Caco-2 (cell line): ENCODE measurements at regions not wholly inside any gene's neighbourhood (a gene's known extent, or its start where the extent isn't known, plus 50 kb on each side); places are given as distances from the start of the nearest gene placed in this dataset.

Experiments
- BruUV-seq: library from RNA; stranded (reverse); fragments of 400-500 nt; replicated peaks from 2 replicates; lab custom pipeline; 2021; lab: Mats Ljungman, UMichigan
- CTCF ChIA-PET: fragments of 300-600 bp; sonication (Branson Sonifier 250); formaldehyde crosslinking; loops from one replicate; lab custom pipeline; 2022; ENCODE audit warnings: antibody characterized with exemption; lab: Charles Lee
- POLR2A ChIA-PET: fragments of 300-600 bp; sonication (Branson Sonifier 250); formaldehyde crosslinking; loops from one replicate; lab custom pipeline; 2022; ENCODE audit warnings: antibody characterized with exemption; lab: Charles Lee
- DNase-seq, 2 experiments: peaks; one replicate each; pipeline versions ENCODE4 v3.0.0 to v3.0.0-alpha.2; 2020 to 2022
- H3K27me3 ChIP-seq: replicated peaks from 2 replicates; pipeline ENCODE4 v1.6.0; 2011; ENCODE audit warnings: low read length; ENCODE audit not compliant: control insufficient read depth, insufficient read depth
- H3K36me3 ChIP-seq: 2 replicates; pipeline ENCODE4 v1.5.1; 2011; ENCODE audit warnings: low read length; ENCODE audit not compliant: control insufficient read depth, insufficient read depth
- H3K4me1 ChIP-seq: fragments of 250-450 bp; sonication (Bioruptor Pico); 2 replicates; pipeline ENCODE4 v1.5.1; 2020; ENCODE audit warnings: mild to moderate bottlenecking
- H3K4me3 ChIP-seq: 2 replicates; pipeline ENCODE4 v1.5.1; 2011; ENCODE audit warnings: low read depth, mild to moderate bottlenecking, control low read depth, low read length
- H3K9me3 ChIP-seq: fragments of 250-450 bp; sonication (Bioruptor Pico); 2 replicates; pipeline ENCODE4 v1.5.1; 2020; ENCODE audit warnings: mild to moderate bottlenecking, moderate library complexity
- H3K27ac Mint-ChIP-seq: one replicate; pipeline ENCODE4 v1.8.0; 2022; ENCODE audit warnings: mixed read lengths; ENCODE audit not compliant: unreplicated experiment
- H3K27me3 Mint-ChIP-seq: one replicate; pipeline ENCODE4 v1.8.0; 2022; ENCODE audit warnings: mixed read lengths; ENCODE audit not compliant: insufficient read depth, unreplicated experiment
- H3K36me3 Mint-ChIP-seq: one replicate; pipeline ENCODE4 v1.8.0; 2022; ENCODE audit warnings: mild to moderate bottlenecking, mixed read lengths; ENCODE audit not compliant: insufficient read depth, unreplicated experiment
- H3K4me1 Mint-ChIP-seq: one replicate; pipeline ENCODE4 v1.8.0; 2022; ENCODE audit warnings: low read depth, mixed read lengths; ENCODE audit not compliant: unreplicated experiment
- H3K4me3 Mint-ChIP-seq: one replicate; pipeline ENCODE4 v1.8.0; 2022; ENCODE audit warnings: mild to moderate bottlenecking, moderate library complexity, mixed read lengths; ENCODE audit not compliant: unreplicated experiment
- H3K9me3 Mint-ChIP-seq: one replicate; pipeline ENCODE4 v1.8.0; 2022; ENCODE audit warnings: mixed read lengths; ENCODE audit not compliant: unreplicated experiment
- CTCF ChIP-seq, 2 experiments: fragments of 200-600 bp in 1 of 2; IDR thresholded peaks; 1 replicate in 1 of 2; 2 replicates in 1 of 2; pipeline versions ENCODE4 v1.5.1 to v1.8.0; 2011 to 2022; ENCODE audit warnings: antibody characterized with exemption in 1 of 2, control low read depth in 1 of 2, inconsistent platforms in 1 of 2, low read depth in 1 of 2, low read length in 1 of 2, mild to moderate bottlenecking in 1 of 2, moderate library complexity in 1 of 2; ENCODE audit not compliant: insufficient read depth in 1 of 2, severe bottlenecking in 1 of 2, unreplicated experiment in 1 of 2
- intact Hi-C: fragments of 100-400 bp; cut with micrococcal nuclease; formaldehyde crosslinking; loops from one replicate; pipeline ENCODE4 v1.10.0; 2022; ENCODE audit not compliant: unreplicated experiment

GRCh38 chr3:170811515-170811914 is 58.5 kb downstream of the RPL22L1 start:
- no peaks in the 10 kb centered on the region for H3K36me3 ChIP-seq
- H3K4me1 Mint-ChIP-seq, result no peaks in the 10 kb centered on the region
- no peaks in the 10 kb centered on the region for H3K9me3 Mint-ChIP-seq
- H3K9me3 ChIP-seq, result no peaks in the 10 kb centered on the region
- TF ChIP-seq CTCF (IDR thresholded peaks at IDR 0.05; ENCODE audit: insufficient read depth in 1 of 2, low read depth in 1 of 2, low read length in 1 of 2, severe bottlenecking in 1 of 2, unreplicated experiment in 1 of 2), result no peak
- POLR2A ChIA-PET, result no interaction called here
- no peaks in the 10 kb centered on the region for H3K27me3 ChIP-seq
- BruUV-seq, result no TSS peak
- no peak for DNase-seq
- no peak overlapping the region for H3K4me3 ChIP-seq
- no peak overlapping the region for H3K27ac Mint-ChIP-seq
- intact Hi-C loops, result loop anchor here (5.0 to 10.0 kb wide), 3 partner anchors 119 to 497 kb away; no protein-coding TSS in a partner anchor
- peaks cover 6% of the 10 kb centered on the region for H3K27me3 Mint-ChIP-seq
- no peaks in the 10 kb centered on the region for H3K4me1 ChIP-seq
- CTCF ChIA-PET, result interaction anchor here (0.6 to 3.4 kb wide), 19 partner anchors 27 to 786 kb away, joined by 3 to 35 read pairs (median 3); partner anchors contain the start of genes CLDN11 and RPL22L1
- H3K36me3 Mint-ChIP-seq, result no peaks in the 10 kb centered on the region
- no peak overlapping the region for H3K4me3 Mint-ChIP-seq

- no peak for TF ChIP-seq CTCF (IDR thresholded peaks at IDR 0.05; ENCODE audit: insufficient read depth in 1 of 2, low read depth in 1 of 2, low read length in 1 of 2, severe bottlenecking in 1 of 2, unreplicated experiment in 1 of 2)
Observed at GRCh38 chr3:170809975-170810357, 60.0 kb downstream of the RPL22L1 start.

GRCh38 chr3:170809007-170809974 is 60.7 kb downstream of the RPL22L1 start:
- H3K27me3 Mint-ChIP-seq, result peaks cover 4% of the 10 kb centered on the region
- H3K9me3 Mint-ChIP-seq, result no peaks in the 10 kb centered on the region
- no peaks in the 10 kb centered on the region for H3K4me1 Mint-ChIP-seq
- BruUV-seq, result no TSS peak
- peak; percentile 46 to 52 for DNase-seq
- H3K4me3 Mint-ChIP-seq, result no peak overlapping the region
- Histone ChIP-seq H3K4me1 (no peaks in the 10 kb centered on the region), H3K27me3 (no peaks in the 10 kb centered on the region), H3K9me3 (no peaks in the 10 kb centered on the region), H3K36me3 (no peaks in the 10 kb centered on the region), H3K4me3 (no peak overlapping the region)
- intact Hi-C loops, result loop anchor here (1.0 to 2.0 kb wide), 2 partner anchors 254 to 395 kb away; no protein-coding TSS in a partner anchor
- peak; percentile 66 to 68 for TF ChIP-seq CTCF (IDR thresholded peaks at IDR 0.05; ENCODE audit: insufficient read depth in 1 of 2, low read depth in 1 of 2, low read length in 1 of 2, severe bottlenecking in 1 of 2, unreplicated experiment in 1 of 2)
- H3K36me3 Mint-ChIP-seq, result no peaks in the 10 kb centered on the region
- no peak overlapping the region for H3K27ac Mint-ChIP-seq
- CTCF ChIA-PET, result interaction anchor here (0.8 to 1.8 kb wide), 5 partner anchors 39 to 395 kb away, joined by 3 to 14 read pairs (median 4); no protein-coding TSS in a partner anchor
- POLR2A ChIA-PET, result no interaction called here

More at GRCh38 chr3:170809975-170810357, 60.0 kb downstream of the RPL22L1 start:
- Histone ChIP-seq H3K4me3 (no peak overlapping the region), H3K4me1 (no peaks in the 10 kb centered on the region), H3K27me3 (no peaks in the 10 kb centered on the region), H3K9me3 (no peaks in the 10 kb centered on the region), H3K36me3 (no peaks in the 10 kb centered on the region)
- H3K4me3 Mint-ChIP-seq, result no peak overlapping the region
- no peak overlapping the region for H3K27ac Mint-ChIP-seq
- no peaks in the 10 kb centered on the region for H3K36me3 Mint-ChIP-seq
- intact Hi-C loops, result loop anchor here (1.0 to 10.0 kb wide), 5 partner anchors 118 to 495 kb away; no protein-coding TSS in a partner anchor
- no peaks in the 10 kb centered on the region for H3K9me3 Mint-ChIP-seq
- BruUV-seq, result no TSS peak
- ChIA-PET POLR2A (no interaction called here), CTCF (interaction anchor here (0.6 to 1.8 kb wide), 6 partner anchors 38 to 396 kb away, joined by 3 to 14 read pairs (median 4); no protein-coding TSS in a partner anchor)
- no peaks in the 10 kb centered on the region for H3K4me1 Mint-ChIP-seq
- DNase-seq, result no peak
- peaks cover 4% of the 10 kb centered on the region for H3K27me3 Mint-ChIP-seq
